ENCODE measurements at regions not wholly inside any gene's neighbourhood (a gene's known extent, or its start where the extent isn't known, plus 50 kb on each side); places are given as distances from the start of the nearest gene placed in this dataset.

GRCh38 chr2:79453918-79454317 lies 58.9 kb upstream of the CTNNA2 start:
- dilution Hi-C loops (cut with MboI; ENCODE audit: extremely low pct_ligation_motif_present, low sequenced_read_pairs): no loop called here
- FAIRE-seq: no peak

GRCh38 chr2:79452651-79453050 lies 60.2 kb upstream of the CTNNA2 start:
- H3K27me3 ChIP-seq (ENCODE audit: control insufficient read depth, extremely low read depth, insufficient read depth, low read length): no peaks in the 10 kb centered on the region
- H4K20me1 ChIP-seq (ENCODE audit: control insufficient read depth, extremely low read depth, insufficient read depth, low read length): no peaks in the 10 kb centered on the region
- H3K27ac ChIP-seq (ENCODE audit: control insufficient read depth, insufficient read depth, low read length): no peak overlapping the region
- no peaks in the 10 kb centered on the region for H3K36me3 ChIP-seq (ENCODE audit: control insufficient read depth in 2 of 2, extremely low read depth in 1 of 2, insufficient read depth in 2 of 2, low read length in 2 of 2)
- DNase-seq (ENCODE audit: low read depth, low spot score) (no peak), FAIRE-seq (no peak)
- H3K4me2 ChIP-seq (ENCODE audit: control insufficient read depth, extremely low read depth, insufficient read depth, low read depth, low read length): no peak overlapping the region
- no peaks in the 10 kb centered on the region for H3K4me1 ChIP-seq (ENCODE audit: control insufficient read depth, extremely low read depth, insufficient read depth, low read length)
- no peak overlapping the region for H3K9ac ChIP-seq (ENCODE audit: control insufficient read depth, extremely low read depth, insufficient read depth, low read length)
- dilution Hi-C loops (cut with MboI; ENCODE audit: extremely low pct_ligation_motif_present, low sequenced_read_pairs): no loop called here
- H3K79me2 ChIP-seq (ENCODE audit: control insufficient read depth, insufficient read depth, low read length): no peaks in the 10 kb centered on the region
- H3K9me1 ChIP-seq (ENCODE audit: control insufficient read depth, extremely low read depth, insufficient read depth, low read length): no peaks in the 10 kb centered on the region
- no peak for TF ChIP-seq EZH2 (IDR thresholded peaks at IDR 0.05; ENCODE audit: low read length)
- TF ChIP-seq, protein P1, sequence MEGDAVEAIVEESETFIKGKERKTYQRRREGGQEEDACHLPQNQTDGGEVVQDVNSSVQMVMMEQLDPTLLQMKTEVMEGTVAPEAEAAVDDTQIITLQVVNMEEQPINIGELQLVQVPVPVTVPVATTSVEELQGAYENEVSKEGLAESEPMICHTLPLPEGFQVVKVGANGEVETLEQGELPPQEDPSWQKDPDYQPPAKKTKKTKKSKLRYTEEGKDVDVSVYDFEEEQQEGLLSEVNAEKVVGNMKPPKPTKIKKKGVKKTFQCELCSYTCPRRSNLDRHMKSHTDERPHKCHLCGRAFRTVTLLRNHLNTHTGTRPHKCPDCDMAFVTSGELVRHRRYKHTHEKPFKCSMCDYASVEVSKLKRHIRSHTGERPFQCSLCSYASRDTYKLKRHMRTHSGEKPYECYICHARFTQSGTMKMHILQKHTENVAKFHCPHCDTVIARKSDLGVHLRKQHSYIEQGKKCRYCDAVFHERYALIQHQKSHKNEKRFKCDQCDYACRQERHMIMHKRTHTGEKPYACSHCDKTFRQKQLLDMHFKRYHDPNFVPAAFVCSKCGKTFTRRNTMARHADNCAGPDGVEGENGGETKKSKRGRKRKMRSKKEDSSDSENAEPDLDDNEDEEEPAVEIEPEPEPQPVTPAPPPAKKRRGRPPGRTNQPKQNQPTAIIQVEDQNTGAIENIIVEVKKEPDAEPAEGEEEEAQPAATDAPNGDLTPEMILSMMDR (optimal IDR thresholded peaks at IDR 0.05 in 1 of 3, IDR thresholded peaks at IDR 0.05 in 1 of 3, conservative IDR thresholded peaks at IDR 0.05 in 1 of 3; ENCODE audit: extremely low read depth in 1 of 3, insufficient read depth in 2 of 3, low read length in 3 of 3): no peak
- no peaks in the 10 kb centered on the region for H3K9me3 ChIP-seq (ENCODE audit: control insufficient read depth, low read depth, low read length)
- H3K4me3 ChIP-seq (ENCODE audit: control insufficient read depth in 2 of 3, extremely low read depth in 1 of 3, insufficient read depth in 2 of 3, low read depth in 1 of 3, low read length in 3 of 3): no peak overlapping the region
- H2AFZ ChIP-seq (ENCODE audit: control insufficient read depth, low read length): no peak overlapping the region

More at GRCh38 chr2:79453918-79454317, 58.9 kb upstream of the CTNNA2 start:
- Histone ChIP-seq H3K9me1 (ENCODE audit: control insufficient read depth, extremely low read depth, insufficient read depth, low read length) (no peaks in the 10 kb centered on the region), H3K4me3 (ENCODE audit: control insufficient read depth in 2 of 3, extremely low read depth in 1 of 3, insufficient read depth in 2 of 3, low read depth in 1 of 3, low read length in 3 of 3) (no peak overlapping the region), H3K27ac (ENCODE audit: control insufficient read depth, insufficient read depth, low read length) (no peak overlapping the region), H3K9ac (ENCODE audit: control insufficient read depth, extremely low read depth, insufficient read depth, low read length) (no peak overlapping the region), H3K4me2 (ENCODE audit: control insufficient read depth, extremely low read depth, insufficient read depth, low read depth, low read length) (no peak overlapping the region), H3K79me2 (ENCODE audit: control insufficient read depth, insufficient read depth, low read length) (no peaks in the 10 kb centered on the region), H3K27me3 (ENCODE audit: control insufficient read depth, extremely low read depth, insufficient read depth, low read length) (no peaks in the 10 kb centered on the region), H3K9me3 (ENCODE audit: control insufficient read depth, low read depth, low read length) (no peaks in the 10 kb centered on the region), H3K36me3 (ENCODE audit: control insufficient read depth in 2 of 2, extremely low read depth in 1 of 2, insufficient read depth in 2 of 2, low read length in 2 of 2) (no peaks in the 10 kb centered on the region), H2AFZ (ENCODE audit: control insufficient read depth, low read length) (no peak overlapping the region), H3K4me1 (ENCODE audit: control insufficient read depth, extremely low read depth, insufficient read depth, low read length) (no peaks in the 10 kb centered on the region), H4K20me1 (ENCODE audit: control insufficient read depth, extremely low read depth, insufficient read depth, low read length) (no peaks in the 10 kb centered on the region)
- DNase-seq (ENCODE audit: low read depth, low spot score): no peak
- TF ChIP-seq, protein P1 (optimal IDR thresholded peaks at IDR 0.05 in 1 of 3, IDR thresholded peaks at IDR 0.05 in 1 of 3, conservative IDR thresholded peaks at IDR 0.05 in 1 of 3; ENCODE audit: extremely low read depth in 1 of 3, insufficient read depth in 2 of 3, low read length in 3 of 3): no peak
- TF ChIP-seq EZH2 (IDR thresholded peaks at IDR 0.05; ENCODE audit: low read length): no peak

All from keratinocyte (primary cell).